GM21723 (cell line): ENCODE measurements at regions not wholly inside any gene's neighbourhood (a gene's known extent, or its start where the extent isn't known, plus 50 kb on each side); places are given as distances from the start of the nearest gene placed in this dataset.

Source experiments
- ATAC-seq: cut with Tn5 transposase; IDR thresholded peaks from one replicate; pipeline ENCODE4 v1.9.1; 2021; ENCODE audit warnings: mild to moderate bottlenecking, moderate library complexity; ENCODE audit not compliant: unreplicated experiment

DNA sequence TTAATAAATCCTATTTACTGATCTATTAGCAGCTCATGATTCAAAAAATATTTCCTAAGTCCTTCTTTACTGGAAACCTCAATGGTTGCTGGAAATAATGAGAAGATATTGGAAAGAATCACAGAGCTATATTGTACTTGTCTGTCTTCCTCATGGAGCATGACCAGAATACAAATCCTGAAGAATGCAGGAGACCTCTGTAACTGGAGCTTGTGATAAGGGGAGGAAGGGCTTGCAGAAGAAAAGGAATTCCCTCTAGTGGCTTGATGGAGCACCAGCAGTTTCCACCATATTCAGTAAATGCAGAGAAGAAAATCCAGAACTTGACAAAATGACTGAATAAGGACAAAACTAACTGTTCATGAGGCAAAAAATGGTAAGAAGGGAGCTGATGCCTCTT lies 1333.1 kb downstream of the EFNB2 start:
- ATAC-seq: peak; percentile 62

DNA sequence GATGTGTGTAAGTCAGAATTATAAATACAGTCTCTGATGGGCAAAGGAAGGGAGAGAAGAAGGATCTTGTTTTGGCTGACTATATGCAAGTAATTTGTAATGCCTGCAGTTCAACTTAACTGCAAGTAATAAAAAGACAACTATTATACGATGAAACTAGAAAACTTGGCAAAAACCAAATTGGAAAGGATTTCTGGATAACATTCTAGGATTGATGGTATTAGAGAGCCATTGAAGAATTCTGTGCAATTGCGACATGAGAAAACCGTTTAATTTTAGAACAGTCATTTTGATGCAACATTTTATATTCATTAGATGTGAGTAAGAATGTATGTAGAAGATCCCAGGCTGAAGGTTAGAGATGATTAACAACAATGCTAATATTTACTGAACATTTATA lies 1334.1 kb downstream of the EFNB2 start:
- no peak for ATAC-seq

DNA sequence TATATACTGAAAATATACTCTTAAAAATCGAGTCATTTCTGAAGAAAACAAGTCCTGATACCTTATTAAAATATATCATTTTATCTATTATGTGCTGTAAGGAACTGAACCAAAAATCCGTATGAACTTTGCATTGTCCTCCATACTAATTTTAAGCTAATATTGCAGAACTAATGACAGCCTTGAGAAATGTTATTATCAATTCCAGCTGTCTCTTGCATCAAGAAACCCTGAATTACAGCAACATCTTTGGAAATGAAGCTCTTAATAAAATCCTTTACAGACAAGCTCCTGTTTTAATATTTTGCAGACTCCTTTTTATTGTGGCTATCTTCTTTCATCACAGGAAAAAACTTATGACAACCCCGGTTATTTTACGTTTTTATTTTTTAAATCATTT lies 1335.3 kb downstream of the EFNB2 start:
- ATAC-seq: no peak

DNA sequence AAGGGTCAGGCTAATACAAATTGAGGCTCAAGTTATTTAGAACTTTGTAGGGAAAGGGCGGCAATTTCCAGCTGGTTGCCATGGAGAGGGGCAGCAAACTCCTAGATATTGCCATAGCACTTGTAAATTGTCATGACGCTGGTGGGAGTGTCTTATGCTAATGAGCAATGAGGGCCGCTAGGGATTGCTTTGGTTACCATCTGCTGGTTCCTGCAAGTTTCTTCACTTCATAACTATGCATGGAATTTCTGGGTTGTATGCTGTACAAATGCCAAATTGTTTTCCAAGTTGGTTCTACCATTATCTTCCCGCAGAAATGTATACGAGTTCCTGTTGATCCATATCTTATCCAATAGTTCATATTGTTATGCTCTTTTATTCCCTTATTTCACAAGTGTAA lies 1339.4 kb downstream of the EFNB2 start:
- no peak for ATAC-seq

DNA sequence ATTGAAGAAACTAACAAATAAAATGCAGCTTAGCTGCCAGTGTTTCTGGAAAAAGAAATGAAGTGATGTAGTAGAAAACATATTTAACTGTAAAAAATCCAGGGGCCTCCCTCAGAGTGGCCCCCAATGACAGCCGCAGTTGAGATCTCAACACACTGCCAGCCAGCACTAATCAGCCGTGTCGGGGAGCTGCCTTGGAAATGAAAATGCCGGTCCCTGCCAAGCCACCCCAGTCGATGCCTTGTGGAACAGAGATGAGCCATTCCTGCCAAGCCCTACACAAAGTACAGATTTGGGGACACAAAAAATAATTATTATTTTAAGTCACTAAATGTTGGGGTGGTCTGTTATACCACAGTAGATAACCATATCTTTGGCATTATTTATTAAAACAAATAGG lies 1342.4 kb downstream of the EFNB2 start:
- no peak for ATAC-seq

DNA sequence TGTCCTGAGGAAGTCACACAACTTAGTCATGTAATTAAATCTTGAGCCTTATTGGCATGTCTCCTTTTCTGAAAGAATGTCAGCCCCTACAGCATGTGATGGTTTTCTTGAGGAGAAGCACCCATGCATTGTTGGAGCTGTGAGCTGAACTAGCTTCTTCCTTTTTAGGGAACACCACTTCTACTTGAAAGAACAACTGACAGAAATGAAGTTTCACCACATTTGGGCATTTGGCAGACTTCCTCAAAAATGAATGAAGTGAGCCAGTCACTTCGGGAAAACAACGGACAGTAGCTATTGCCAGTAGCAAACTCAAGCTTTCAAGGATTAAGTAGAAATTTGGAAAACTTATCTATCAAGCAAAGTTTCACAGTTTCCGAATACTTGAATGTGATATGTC lies 1351.3 kb downstream of the EFNB2 start:
- ATAC-seq: no peak

DNA sequence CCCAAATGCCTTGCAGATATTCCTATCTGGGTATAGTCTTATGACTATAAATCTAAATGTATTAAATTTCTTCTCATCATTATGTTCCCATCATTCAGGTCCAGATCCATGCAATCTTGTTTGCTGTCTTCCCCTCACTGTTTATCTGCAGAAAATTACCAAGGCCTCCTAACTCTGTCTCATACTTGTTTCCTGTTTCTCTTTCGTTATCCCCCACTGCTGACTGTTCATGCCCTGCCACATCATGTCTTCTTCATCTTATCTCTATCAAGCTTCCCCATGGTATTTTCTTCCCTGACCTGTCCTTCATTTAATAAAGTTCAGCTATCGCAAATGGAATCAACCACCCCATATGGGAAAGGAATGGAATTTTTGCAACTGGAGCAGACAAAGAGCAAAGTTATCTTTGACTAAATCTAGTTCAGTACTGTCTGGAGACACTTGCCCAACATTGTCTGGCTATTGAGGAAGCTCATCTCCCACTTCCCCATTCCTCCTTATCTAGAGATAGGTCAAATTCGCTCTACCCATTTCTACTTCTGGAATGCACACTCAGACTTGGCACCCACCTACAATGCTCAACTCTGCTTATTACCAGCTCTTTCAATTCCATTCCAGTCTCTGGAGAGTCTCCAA lies 1358.1 kb downstream of the EFNB2 start:
- ATAC-seq: no peak

DNA sequence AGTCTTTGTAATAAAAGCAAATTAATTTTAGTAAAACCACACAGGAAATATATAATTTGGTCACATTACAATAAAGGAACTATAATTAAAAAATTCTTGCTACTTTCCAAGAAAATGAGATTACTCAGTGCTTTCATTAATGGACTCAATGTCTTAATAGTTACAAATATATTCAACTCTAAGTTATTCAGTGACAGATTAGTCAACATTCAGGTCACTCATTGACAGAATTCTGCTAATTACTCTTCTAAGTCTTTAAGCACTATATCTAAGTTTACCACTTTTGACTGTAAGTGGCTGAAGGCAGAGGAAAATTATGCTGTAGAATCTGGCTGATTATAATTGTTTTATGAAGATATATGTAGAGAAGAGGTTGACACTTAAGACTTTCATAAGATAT lies 1365.0 kb downstream of the EFNB2 start:
- ATAC-seq: no peak

DNA sequence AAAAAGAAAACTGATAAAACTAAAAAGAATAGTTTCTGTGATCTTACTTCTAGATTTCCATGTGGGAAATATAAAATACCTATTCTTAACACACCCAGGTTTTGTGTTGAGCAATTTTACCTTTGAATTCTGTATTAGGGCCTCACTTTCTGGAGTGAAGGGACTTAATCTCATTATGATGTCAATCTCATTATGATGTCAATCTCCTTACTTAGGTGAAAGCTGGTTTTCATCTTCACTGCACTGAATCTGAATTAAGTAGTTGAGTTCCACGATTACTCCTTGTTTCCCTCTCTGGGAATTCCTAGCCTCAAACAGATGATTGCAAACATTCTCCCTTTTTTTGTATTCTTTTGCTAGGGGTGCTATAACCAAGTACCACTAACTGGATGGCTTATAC lies 1367.2 kb downstream of the EFNB2 start:
- no peak for ATAC-seq

DNA sequence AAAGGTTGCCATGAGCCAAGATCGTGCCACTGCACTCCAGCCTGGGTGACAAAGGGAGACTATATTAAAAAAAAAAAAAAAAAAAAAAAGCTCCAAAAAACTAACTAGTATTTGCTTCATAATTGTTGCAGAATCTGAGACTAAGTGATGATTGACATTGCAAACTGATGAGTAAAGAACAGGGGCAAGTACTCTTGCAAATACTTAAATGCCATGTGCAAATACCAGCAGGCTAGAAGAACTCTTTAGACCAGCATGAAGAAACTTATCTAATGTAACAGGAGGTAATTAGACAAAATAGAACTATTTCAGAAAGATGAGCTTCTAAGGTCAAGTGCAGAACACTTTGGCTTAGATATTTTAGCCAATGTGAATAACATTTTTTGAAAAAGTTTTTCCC lies 1368.1 kb downstream of the EFNB2 start:
- ATAC-seq: no peak

DNA sequence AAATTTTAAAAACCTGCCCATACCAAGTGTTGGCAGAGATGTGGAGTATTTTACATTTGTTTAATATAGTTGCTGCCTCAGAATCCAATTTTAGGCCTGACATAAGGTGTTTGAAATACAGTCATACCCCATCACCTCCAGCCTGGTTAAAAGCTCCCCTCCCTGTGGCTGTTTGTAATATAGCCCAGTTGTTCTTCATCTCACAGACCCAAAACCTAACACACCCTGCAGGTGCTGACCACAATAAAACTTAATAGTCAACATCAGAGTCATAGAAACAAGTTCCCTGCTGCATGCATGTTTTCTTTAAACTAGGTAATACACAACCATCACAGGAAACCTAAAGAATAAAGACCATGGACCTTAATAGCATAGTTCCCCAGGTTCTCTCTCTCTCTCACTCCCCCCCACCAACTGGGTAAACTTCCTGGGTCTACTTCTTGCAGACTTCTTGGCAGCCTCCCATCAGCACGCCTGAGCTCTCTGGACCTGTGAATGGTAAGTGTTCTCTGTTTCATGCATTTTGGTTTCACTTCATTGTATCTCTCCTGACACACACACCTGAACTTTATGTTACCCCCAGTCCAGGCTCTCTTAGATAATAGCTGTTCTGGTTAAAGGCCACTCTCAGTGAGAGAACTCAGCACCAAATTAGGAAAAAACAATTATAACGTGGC lies 1369.9 kb downstream of the EFNB2 start:
- peak; percentile 93 for ATAC-seq

DNA sequence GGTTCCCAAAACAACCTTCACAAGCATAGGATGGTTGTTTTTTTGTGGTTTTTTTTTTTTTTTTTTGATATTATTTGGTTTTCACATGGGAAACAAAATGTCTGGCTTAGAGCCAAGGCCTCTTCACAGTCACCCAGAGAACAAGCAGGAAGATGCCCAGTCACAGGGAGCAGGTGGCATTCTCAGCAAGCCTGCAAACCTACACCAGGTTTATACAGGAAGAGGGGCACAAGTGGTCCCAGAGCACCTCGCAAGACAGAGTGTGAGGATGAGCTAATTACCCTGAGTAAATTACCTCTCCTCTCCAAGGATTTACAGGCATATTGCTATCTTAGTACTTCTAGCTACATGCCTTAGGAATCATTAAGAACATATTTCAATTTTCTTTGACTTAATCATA lies 1375.6 kb downstream of the EFNB2 start:
- ATAC-seq: no peak

DNA sequence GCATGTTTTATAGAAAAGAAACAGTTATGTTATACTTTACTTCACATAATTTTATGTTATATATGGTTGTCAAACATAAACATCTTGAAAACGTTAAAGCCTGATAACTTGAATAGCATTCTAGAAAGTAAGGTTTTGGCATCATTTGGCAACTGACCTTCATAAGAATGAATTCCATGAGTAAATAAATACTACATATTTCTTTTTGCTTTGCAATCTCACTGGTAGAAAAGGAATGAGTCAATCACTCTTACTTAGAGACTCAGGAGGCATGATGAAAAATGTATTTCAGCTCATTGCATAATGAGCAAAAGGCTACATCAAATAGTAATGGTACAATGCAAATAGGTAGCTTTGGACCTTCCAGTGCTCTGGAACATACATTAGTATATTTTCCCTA lies 1381.9 kb downstream of the EFNB2 start:
- no peak for ATAC-seq

DNA sequence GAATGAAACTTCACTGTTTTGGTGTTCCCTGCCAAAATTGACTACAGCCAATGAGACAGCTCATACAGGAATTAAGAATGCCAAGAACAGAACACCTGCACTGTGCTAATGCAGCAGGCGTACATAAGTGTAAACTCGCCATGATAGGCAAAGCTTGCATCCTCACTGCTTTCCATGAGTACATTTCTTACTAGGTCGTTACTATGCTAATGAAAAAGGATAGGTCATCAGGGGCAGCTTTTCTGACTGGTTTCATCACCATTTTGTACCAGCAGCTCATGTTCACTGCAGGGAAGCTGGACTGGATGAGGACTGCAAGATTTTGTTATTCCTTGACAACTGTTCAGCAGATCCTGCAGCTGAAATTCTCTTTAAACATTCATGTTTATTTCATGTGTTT lies 1383.8 kb downstream of the EFNB2 start:
- no peak for ATAC-seq

DNA sequence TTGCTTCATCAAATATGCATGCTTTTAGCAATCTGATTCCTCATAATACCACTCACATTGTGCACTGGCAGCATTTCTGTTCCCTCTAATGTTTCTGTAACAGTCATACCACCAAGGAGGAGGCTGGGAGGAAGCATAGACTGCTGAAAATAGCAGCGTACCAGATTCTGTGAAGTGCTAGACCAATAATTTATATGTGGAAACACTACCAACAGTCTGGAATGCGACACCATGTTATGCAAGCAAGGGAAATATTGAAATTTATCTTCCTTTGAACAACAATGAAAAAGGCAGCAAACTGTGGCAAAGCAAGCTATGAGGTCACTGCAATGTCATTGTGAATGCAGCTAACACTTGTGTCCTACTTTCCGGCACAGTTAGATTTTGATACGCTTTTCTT lies 1388.0 kb downstream of the EFNB2 start:
- no peak for ATAC-seq

DNA sequence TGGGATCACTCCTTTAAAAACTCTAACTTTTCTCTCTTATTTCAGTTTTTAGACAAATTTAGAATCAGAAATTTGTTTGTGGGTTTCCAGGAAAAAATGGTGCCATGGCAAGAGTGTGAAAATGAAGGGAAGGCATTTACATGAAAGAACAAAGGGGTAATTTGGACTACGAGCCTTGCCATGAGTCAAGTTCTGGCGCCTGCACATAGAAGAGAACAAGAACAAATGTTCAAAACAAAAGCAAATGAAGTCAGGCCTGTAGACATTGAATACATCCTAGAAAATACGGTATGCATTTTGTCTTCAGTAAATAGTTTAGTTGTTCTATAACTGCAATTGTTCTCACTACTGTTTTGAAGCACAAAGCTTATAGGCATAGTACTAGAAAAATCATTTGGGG lies 1390.5 kb downstream of the EFNB2 start:
- no peak for ATAC-seq

DNA sequence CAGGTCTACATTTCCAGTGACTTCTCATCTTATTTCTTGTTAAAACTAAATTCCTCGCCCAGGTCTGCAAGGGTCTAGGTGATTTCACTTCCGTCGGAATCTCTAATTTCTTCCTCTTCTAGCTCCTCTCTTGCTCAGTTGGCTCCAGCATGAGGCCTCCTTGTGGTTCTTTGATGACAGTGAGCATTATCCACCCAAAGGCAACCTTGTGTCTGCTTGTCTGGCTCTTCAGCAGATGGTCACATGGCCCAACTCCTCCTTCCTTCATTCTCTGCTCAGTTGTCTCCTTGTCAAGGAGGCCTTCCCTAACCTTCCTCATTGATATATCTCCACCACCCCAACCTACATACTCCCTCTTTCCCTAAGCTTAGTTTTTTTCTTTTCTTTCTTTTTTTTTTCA lies 1391.4 kb downstream of the EFNB2 start:
- no peak for ATAC-seq

DNA sequence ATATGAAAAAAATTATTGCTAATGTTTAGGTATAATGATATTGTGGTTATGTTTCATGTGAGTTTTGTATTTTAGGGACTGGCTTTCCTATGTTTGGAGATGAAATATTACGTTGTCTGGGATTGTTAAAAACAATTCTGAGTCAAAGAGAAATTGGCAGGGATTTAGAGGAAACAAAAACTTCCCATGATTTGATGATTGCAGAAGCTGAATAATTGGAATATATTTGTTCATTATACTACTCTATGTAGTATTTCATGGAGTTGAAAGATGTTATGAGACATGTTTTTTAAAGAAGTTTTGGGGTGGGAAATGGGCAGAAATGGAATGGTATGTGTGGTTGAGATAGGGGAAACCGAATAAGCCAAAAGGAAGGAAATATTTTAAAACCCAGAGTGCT lies 1392.9 kb downstream of the EFNB2 start:
- ATAC-seq: no peak

DNA sequence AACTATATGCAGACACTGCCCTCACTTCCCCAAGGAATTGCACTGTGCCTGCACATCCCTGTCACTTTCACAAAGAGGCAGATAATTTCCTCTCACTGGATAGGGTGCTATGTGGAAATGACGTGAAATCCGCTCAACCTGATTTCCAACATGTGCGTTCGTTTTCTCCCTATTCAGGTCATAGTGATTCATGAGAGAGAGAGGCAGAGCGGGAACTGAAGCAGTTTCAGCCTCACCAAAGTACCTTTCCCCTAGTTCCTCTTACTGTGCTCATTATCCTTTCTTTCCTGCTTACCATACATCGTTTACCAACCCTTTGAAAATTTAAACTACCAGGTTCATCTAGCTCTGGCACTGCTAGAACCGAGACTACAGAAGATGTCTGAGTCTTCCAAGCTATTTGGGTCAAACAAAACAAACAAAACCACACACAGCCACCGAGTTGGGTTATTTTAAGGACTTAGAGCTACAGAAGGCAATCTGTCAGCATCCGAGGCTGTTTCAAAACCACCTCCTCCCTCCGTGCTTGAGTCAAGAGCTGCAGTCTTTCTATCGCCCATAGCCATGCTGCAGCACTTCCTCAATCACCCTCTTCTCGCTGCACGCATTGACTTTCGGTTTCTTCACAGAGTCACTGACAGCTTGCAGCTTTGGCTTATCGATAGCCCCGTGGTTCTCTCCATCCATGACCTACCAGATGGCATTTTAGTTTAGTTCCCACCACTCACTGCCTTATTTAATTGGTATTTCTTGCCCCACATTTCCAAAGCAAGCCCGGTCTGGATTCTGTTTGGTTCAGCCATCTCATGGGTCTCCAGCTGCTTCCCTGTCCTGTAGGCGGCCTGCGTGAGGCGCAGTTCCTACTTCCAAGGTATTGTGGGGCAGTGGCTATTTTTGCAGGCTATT lies 1395.8 kb downstream of the EFNB2 start:
- peak; percentile 97 for ATAC-seq

DNA sequence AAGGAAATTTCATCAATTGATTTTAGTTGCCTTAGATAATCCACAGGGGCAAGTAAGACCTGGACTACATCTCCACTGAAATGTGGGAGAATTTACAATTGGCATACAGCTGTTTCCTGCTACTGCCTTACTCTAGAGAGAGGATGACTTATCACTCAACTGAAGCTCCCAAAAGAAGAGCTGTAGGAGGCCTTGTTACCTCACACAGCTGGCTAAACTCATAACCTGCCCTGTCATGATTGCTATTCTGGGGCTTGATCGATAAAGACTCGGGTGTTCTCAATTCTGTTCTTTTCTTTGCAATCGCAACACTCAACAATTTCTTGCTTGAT lies 1396.4 kb downstream of the EFNB2 start:
- ATAC-seq: peak; percentile 23

DNA sequence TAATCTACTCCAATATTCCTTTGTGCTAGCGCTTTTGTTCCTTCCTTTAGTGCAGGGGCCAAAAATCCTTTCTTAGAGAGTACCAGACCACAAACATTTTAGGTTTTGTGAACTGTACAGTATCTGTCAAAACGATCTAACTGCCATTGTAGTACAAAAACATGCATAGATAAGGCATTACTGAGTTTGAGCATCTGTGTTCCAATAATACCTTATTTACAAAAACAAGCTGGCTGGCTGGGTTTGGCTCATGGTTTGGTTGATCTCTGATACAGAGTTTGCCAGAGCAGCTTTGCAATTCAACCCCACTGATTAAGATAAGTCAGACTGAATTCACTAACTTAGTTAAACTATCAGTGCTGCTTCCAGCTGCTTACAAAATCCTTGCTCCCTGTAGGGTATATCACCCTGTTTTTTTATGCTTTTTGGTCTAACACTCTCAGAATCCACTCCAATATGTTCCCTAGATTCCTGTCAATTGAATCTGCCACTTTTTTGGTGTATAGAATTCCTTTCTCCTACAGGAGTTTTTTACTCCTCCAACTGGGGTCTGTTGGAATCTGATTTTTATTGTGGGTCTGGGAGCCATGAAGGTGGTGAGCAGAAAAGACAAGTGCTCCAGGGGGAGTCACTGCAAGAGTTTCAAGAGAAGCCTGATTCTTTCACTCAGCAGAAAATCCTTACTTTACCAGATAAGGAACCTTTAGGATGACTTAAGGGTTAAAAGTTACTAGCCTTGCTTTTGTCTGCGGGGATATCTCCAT lies 1399.4 kb downstream of the EFNB2 start:
- no peak for ATAC-seq
